ENCODE measurements at regions not wholly inside any gene's neighbourhood (a gene's known extent, or its start where the extent isn't known, plus 50 kb on each side); places are given as distances from the start of the nearest gene placed in this dataset.

DNA sequence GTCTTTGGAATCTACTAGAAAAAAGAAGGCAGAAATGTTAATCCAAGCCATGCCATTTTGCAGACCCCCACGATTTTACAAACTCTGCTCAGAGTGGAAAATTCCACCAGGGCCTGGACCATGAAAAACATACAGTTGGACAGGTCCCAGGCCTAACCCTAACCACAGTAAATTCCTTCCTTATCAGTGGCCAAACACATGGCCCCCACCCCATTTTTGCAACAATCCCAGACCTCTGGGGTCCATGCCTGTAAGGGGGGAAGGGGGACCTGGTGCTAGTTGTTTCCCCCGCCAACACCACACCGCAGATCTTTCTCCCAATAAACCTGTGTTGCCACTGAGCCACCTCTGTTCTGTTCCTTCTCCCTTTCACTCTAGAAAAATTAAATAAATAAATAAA lies 1352.7 kb downstream of the AMY1C start:
- TF ChIP-seq ZFX (IDR thresholded peaks at IDR 0.05; ENCODE audit: borderline replicate concordance), result no peak
- H3K27ac ChIP-seq, result no peak overlapping the region

DNA sequence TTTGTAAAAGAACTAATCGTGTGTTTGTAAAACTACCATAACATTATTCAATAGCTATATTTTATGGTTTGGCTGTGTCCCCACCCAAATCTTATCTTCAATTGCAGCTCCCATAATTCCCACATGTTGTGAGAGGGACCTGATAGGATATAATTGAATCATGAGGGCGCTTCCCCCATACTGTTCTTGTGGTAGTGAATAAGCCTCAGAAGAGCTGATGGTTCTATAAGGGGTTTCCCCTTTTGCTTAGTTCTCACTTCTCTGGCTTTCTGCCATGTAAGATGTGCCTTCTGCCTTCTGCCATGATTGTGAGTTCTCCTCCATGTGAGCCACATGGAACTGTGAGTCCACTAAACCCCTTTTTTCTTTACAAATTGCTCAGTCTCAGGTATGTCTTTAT lies 1372.3 kb downstream of the AMY1C start:
- no peak for TF ChIP-seq ZFX (IDR thresholded peaks at IDR 0.05; ENCODE audit: borderline replicate concordance)
- TF ChIP-seq, protein P1, sequence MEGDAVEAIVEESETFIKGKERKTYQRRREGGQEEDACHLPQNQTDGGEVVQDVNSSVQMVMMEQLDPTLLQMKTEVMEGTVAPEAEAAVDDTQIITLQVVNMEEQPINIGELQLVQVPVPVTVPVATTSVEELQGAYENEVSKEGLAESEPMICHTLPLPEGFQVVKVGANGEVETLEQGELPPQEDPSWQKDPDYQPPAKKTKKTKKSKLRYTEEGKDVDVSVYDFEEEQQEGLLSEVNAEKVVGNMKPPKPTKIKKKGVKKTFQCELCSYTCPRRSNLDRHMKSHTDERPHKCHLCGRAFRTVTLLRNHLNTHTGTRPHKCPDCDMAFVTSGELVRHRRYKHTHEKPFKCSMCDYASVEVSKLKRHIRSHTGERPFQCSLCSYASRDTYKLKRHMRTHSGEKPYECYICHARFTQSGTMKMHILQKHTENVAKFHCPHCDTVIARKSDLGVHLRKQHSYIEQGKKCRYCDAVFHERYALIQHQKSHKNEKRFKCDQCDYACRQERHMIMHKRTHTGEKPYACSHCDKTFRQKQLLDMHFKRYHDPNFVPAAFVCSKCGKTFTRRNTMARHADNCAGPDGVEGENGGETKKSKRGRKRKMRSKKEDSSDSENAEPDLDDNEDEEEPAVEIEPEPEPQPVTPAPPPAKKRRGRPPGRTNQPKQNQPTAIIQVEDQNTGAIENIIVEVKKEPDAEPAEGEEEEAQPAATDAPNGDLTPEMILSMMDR (IDR thresholded peaks at IDR 0.05), result no peak
- H3K27ac ChIP-seq, result no peak overlapping the region

DNA sequence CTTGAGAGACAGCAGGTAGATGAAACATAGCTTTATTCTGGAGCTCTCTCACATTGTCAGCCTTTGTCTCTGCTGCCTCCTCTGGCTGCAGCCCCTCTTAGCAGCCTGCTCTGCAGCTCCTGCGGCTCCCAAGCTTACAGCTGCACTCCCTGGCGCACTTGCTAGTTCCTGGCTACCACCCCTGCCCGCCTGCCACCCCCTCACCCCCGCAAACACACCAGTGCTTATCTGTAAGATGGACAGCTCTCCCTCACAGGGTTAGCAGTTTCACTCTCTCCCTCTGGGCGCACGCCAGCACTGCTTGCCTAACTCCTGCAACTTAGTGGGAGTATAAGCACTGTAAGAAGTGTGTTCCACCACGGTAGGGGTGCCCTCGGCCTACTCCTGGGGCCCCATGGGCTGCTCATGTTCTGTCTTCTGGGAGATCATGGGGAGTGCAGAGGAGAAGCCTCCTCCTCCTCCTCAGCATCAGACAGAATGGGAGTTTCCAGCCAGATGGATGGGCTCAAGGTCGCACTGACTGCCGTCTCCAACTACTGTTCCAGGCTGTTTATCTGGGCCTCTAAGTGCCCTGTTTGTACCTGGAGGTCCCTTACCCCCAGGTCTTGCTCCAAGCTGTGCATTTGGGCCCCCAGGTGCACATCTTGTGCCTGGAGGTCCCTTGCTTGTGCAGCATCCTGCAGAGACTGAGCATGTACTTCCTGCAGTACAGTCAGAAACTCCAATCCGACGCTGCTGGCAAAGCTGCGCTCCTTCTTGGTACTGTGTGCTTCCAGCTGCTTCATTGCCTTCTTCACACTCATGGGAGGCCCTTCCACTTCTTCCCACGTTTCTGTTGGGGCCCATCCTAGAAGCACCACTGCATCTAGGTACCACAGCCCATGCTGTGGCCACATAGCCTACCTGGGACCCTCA lies 1388.1 kb downstream of the AMY1C start:
- TF ChIP-seq ZFX (IDR thresholded peaks at IDR 0.05; ENCODE audit: borderline replicate concordance), result no peak
- TF ChIP-seq, protein P1 (IDR thresholded peaks at IDR 0.05), result peak; percentile 85
- H3K27ac ChIP-seq, result peak overlapping the region; percentile 72

DNA sequence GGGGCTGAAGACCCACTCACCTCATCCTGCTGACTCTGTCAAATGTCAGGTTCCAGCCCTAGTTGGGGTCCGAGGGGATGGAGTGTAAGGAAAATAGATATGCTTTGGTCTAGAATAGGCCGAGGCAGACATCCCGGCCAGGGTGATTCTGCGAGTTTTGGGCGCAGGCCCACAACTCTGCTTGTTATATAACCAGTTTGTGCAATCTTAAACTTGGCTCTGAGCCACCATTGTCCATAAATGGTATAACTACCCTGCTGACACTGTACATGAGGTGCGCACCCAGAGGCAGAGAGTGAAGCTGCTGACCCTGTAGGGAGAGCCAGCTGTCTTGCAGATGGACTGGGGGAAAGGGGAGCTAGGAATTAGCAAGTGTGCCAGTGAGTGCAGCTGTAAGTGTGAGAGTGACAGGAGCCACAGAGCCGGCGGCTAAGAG lies 1388.8 kb downstream of the AMY1C start:
- H3K27ac ChIP-seq, result peak overlapping the region; percentile 72
- no peak for TF ChIP-seq ZFX (IDR thresholded peaks at IDR 0.05; ENCODE audit: borderline replicate concordance)
- TF ChIP-seq, protein P1 (IDR thresholded peaks at IDR 0.05), result no peak

DNA sequence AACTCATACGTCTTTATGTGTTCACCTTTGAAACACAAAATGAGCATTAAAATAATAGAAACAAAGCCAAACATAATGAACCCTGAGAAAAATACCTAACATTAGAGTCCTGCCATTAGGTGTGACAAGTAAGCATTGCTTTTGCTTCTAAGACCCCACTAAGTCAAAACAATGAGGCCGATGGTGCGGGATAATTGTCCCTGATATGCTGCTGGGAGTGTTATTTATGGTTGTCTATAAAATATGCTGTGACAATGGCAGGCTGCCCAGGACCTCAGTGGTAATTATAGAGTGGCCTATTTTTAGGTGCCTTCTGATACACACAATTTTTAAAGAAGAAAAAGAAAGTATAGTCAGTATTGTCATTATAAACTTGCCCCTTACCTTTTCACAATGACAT lies 1423.1 kb downstream of the AMY1C start:
- H3K27ac ChIP-seq, result no peak overlapping the region
- TF ChIP-seq, protein P1 (IDR thresholded peaks at IDR 0.05), result no peak
- TF ChIP-seq ZFX (IDR thresholded peaks at IDR 0.05; ENCODE audit: borderline replicate concordance), result no peak

DNA sequence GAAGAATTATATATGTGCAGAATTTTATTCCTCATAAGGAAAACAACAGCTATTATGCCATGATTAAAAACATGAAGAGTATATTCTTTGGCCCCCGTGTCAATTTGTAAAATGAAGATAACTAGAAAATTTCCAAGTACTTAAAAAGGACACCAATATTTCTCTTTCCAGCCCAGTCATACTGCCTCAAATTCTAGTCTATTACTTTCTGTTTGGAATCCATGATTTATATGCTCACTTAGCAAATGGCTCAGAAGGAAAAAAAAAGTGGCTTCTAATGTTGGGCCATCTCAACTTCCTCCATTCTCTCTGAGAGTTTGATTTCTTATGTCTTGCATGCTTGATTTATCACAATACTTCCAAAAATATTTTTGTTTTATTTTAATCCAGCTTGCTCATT lies 1431.1 kb downstream of the AMY1C start:
- TF ChIP-seq ZFX (IDR thresholded peaks at IDR 0.05; ENCODE audit: borderline replicate concordance), result no peak
- TF ChIP-seq, protein P1 (IDR thresholded peaks at IDR 0.05), result no peak
- no peak overlapping the region for H3K27ac ChIP-seq

DNA sequence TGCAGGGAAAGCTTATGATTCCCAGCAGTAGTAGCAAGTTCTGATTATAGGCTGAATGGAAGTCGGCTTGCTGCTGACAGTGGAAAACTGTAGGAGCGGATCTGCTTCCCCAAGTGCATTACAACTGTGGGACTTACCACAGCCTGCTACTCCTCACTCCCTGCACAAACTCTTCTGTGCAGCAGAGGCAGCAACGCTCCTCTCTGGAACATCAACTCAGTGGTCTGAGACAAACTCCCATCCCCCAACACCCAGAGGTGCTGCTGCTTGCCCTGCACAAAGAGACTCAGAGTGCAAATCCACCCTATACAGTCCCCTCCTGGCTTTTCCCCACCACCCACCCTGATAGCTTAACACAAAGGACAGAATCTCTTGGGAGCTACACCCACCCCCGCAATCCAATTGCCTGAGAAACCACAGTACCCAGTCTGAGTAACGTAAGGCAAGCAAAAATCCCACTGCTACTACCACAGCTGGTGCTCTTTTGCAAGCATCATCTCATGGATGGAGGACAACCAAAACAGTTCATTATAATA lies 1455.2 kb downstream of the AMY1C start:
- no peak for TF ChIP-seq ZFX (IDR thresholded peaks at IDR 0.05; ENCODE audit: borderline replicate concordance)
- TF ChIP-seq, protein P1 (IDR thresholded peaks at IDR 0.05), result no peak
- H3K27ac ChIP-seq, result no peak overlapping the region
